PC-9 (cell line): ENCODE measurements at regions not wholly inside any gene's neighbourhood (a gene's known extent, or its start where the extent isn't known, plus 50 kb on each side); places are given as distances from the start of the nearest gene placed in this dataset.

Experiments used
- BruUV-seq: library from RNA; stranded (reverse); fragments of 400-500 nt; replicated peaks from 2 replicates; lab custom pipeline; 2021; lab: Mats Ljungman, UMichigan
- CTCF ChIA-PET: fragments of 300-600 bp; sonication (Branson Sonifier 250); formaldehyde crosslinking; loops from one replicate; lab custom pipeline; 2022; ENCODE audit warnings: antibody characterized with exemption; lab: Charles Lee
- POLR2A ChIA-PET: fragments of 300-600 bp; sonication (Branson Sonifier 250); formaldehyde crosslinking; loops from one replicate; lab custom pipeline; 2022; ENCODE audit warnings: antibody characterized with exemption; ENCODE audit not compliant: unreplicated experiment; lab: Charles Lee
- DNase-seq, 2 experiments: peaks; one replicate each; pipeline versions ENCODE4 v3.0.0 to v3.0.0-alpha.2; 2015 to 2022; ENCODE audit warnings: mixed read lengths in 1 of 2
- H2AFZ ChIP-seq: fragments of 200-600 bp; sonication (generic); 2 replicates; pipeline ENCODE4 v1.8.1; 2017; ENCODE audit warnings: antibody characterized with exemption
- H3F3A ChIP-seq: fragments of 200-600 bp; sonication (generic); 2 replicates; pipeline ENCODE4 v1.8.1; 2017; ENCODE audit warnings: antibody characterized with exemption, mild to moderate bottlenecking, low read depth; ENCODE audit not compliant: insufficient read depth
- H3K27ac ChIP-seq: fragments of 200-600 bp; sonication (generic); 2 replicates; pipeline ENCODE4 v1.6.1; 2016; ENCODE audit warnings: mixed run types
- H3K27me3 ChIP-seq: fragments of 200-600 bp; sonication (generic); 2 replicates; pipeline ENCODE4 v1.6.1; 2016; ENCODE audit warnings: low read depth, mixed run types; ENCODE audit not compliant: insufficient read depth
- H3K36me3 ChIP-seq: fragments of 200-600 bp; sonication (generic); 2 replicates; pipeline ENCODE4 v1.6.1; 2016; ENCODE audit warnings: low read depth, mixed run types
- H3K4me1 ChIP-seq: fragments of 200-600 bp; sonication (generic); replicated peaks from 2 replicates; pipeline ENCODE4 v1.6.1; 2016; ENCODE audit warnings: mixed run types; ENCODE audit not compliant: insufficient read depth
- H3K4me2 ChIP-seq: fragments of 200-600 bp; sonication (generic); 2 replicates; pipeline ENCODE4 v1.6.1; 2017; ENCODE audit warnings: mixed run types
- H3K4me3 ChIP-seq: fragments of 200-600 bp; sonication (generic); 2 replicates; pipeline ENCODE4 v1.6.1; 2016; ENCODE audit warnings: mixed run types
- H3K79me2 ChIP-seq: fragments of 200-600 bp; sonication (generic); 2 replicates; pipeline ENCODE4 v1.6.1; 2017; ENCODE audit warnings: low read depth, mixed run types
- H3K9me2 ChIP-seq: fragments of 200-600 bp; sonication (generic); 2 replicates; pipeline ENCODE4 v1.8.1; 2017; ENCODE audit warnings: mild to moderate bottlenecking; ENCODE audit not compliant: insufficient read depth
- H3K9me3 ChIP-seq: fragments of 200-600 bp; sonication (generic); 2 replicates; pipeline ENCODE4 v1.8.1; 2016; ENCODE audit warnings: low read depth; ENCODE audit not compliant: insufficient read depth
- H4K20me1 ChIP-seq: fragments of 200-600 bp; sonication (generic); 2 replicates; pipeline ENCODE4 v1.8.1; 2017; ENCODE audit not compliant: insufficient read depth
- EZH2 ChIP-seq: fragments of 200-600 bp; sonication (generic); IDR thresholded peaks from 2 replicates; pipeline ENCODE4 v1.8.0; 2017; ENCODE audit warnings: antibody characterized with exemption, low read depth
- intact Hi-C: fragments of 100-400 bp; cut with micrococcal nuclease; formaldehyde crosslinking; loops from one replicate; pipeline ENCODE4 v1.10.0; 2022; ENCODE audit not compliant: unreplicated experiment
- TF ChIP-seq, protein P1 (sequence below): fragments of 200-600 bp; sonication (generic); conservative IDR thresholded peaks from 2 replicates; pipeline ENCODE4 v1.6.1; 2017; ENCODE audit warnings: mixed run types, antibody characterized with exemption, mild to moderate bottlenecking, moderate library complexity

DNA sequence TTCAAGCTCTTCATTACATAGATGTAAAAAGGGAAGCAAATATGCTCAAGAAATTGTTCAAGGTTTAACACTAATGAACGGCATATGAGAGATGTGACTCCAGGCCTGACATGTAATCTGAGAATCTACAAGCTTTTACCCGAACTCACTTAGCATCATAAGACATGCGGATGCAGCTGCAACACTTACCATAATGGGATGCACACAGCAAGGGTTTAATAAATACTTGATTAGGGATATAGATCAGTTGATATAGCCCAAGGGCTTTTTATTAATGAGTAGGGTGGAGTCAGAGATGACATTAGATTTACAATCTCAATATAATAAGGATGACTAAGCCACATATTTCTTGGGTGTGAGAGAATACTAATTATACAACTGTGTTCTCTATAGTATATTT, 2215.5 kb downstream of the MAT2B start:
- no peak for DNase-seq
- POLR2A ChIA-PET = no interaction called here
- Histone ChIP-seq H2AFZ (no peak overlapping the region), H3K27ac (no peak overlapping the region), H3K4me3 (no peak overlapping the region), H3K9me2 (no peaks in the 10 kb centered on the region), H4K20me1 (no peaks in the 10 kb centered on the region), H3K9me3 (no peaks in the 10 kb centered on the region), H3K27me3 (no peaks in the 10 kb centered on the region), H3F3A (no peaks in the 10 kb centered on the region), H3K4me2 (no peak overlapping the region), H3K4me1 (no peaks in the 10 kb centered on the region), H3K36me3 (no peaks in the 10 kb centered on the region), H3K79me2 (no peaks in the 10 kb centered on the region)
- intact Hi-C loops = no loop called here
- no TSS peak for BruUV-seq
- CTCF ChIA-PET = no interaction called here
- TF ChIP-seq, protein P1, sequence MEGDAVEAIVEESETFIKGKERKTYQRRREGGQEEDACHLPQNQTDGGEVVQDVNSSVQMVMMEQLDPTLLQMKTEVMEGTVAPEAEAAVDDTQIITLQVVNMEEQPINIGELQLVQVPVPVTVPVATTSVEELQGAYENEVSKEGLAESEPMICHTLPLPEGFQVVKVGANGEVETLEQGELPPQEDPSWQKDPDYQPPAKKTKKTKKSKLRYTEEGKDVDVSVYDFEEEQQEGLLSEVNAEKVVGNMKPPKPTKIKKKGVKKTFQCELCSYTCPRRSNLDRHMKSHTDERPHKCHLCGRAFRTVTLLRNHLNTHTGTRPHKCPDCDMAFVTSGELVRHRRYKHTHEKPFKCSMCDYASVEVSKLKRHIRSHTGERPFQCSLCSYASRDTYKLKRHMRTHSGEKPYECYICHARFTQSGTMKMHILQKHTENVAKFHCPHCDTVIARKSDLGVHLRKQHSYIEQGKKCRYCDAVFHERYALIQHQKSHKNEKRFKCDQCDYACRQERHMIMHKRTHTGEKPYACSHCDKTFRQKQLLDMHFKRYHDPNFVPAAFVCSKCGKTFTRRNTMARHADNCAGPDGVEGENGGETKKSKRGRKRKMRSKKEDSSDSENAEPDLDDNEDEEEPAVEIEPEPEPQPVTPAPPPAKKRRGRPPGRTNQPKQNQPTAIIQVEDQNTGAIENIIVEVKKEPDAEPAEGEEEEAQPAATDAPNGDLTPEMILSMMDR = no peak
- no peak for TF ChIP-seq EZH2

DNA sequence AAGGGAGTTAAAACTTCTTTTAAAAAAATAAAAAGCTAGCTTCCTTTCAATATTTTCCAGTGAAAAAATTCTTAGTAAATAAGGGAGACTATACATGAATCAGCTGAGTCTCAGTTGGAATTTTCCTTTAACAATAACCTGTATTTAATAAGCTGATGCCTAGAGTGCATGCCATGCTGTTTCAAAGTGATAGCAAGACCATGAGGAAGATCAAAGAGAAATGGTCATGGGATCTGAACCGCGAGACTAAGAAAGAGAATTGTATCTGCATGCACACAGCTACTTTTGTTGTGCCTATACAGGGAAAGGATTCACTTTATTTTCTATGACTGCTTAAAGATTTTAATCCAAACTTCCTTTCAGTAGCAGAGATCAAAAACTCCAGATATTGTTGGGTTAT, 2217.0 kb downstream of the MAT2B start:
- no peaks in the 10 kb centered on the region for H3K79me2 ChIP-seq
- no peaks in the 10 kb centered on the region for H3F3A ChIP-seq
- H4K20me1 ChIP-seq = no peaks in the 10 kb centered on the region
- H3K4me2 ChIP-seq = no peak overlapping the region
- BruUV-seq = no TSS peak
- no peak overlapping the region for H2AFZ ChIP-seq
- H3K9me3 ChIP-seq = no peaks in the 10 kb centered on the region
- H3K36me3 ChIP-seq = no peaks in the 10 kb centered on the region
- CTCF ChIA-PET = no interaction called here
- peaks cover 4% of the 10 kb centered on the region; the same call in 1 of the 2 replicates for H3K27me3 ChIP-seq
- TF ChIP-seq, protein P1 = no peak
- TF ChIP-seq EZH2 = no peak
- H3K9me2 ChIP-seq = no peaks in the 10 kb centered on the region
- POLR2A ChIA-PET = no interaction called here
- no peak overlapping the region for H3K27ac ChIP-seq
- no peaks in the 10 kb centered on the region for H3K4me1 ChIP-seq
- intact Hi-C loops = no loop called here
- H3K4me3 ChIP-seq = no peak overlapping the region
- no peak for DNase-seq

DNA sequence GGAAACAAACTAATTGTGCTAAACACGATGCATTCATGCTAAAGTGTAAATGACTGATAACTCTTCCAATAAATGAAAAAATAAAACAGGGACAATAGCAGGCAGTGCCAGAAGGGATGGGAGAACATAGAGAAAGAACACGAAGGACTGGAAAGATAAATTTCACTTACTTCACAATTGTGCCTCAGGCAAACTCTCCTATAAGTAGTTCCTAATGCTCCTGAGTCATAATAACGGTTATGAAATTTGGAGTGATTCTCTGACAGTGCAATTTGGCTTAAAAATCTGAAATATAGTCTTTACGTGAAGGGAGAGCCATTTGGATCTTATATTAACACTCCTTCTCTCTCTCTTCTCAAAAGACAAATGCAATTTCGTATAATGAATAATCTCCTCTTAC, 2218.5 kb downstream of the MAT2B start:
- BruUV-seq = no TSS peak
- CTCF ChIA-PET = no interaction called here
- Histone ChIP-seq H2AFZ (no peak overlapping the region), H3K79me2 (no peaks in the 10 kb centered on the region), H3K4me2 (no peak overlapping the region), H3K4me1 (no peaks in the 10 kb centered on the region), H3K9me3 (no peaks in the 10 kb centered on the region), H3K36me3 (no peaks in the 10 kb centered on the region), H3K9me2 (no peaks in the 10 kb centered on the region), H4K20me1 (no peaks in the 10 kb centered on the region), H3K4me3 (no peak overlapping the region), H3F3A (no peaks in the 10 kb centered on the region), H3K27me3 (peaks cover 4% of the 10 kb centered on the region; the same call in 1 of the 2 replicates), H3K27ac (no peak overlapping the region)
- POLR2A ChIA-PET = no interaction called here
- no peak for TF ChIP-seq EZH2
- TF ChIP-seq, protein P1 = no peak
- no peak for DNase-seq
- intact Hi-C loops = no loop called here
